Renal pelvis (tissue), 1 donor: ENCODE measurements at regions not wholly inside any gene's neighbourhood (a gene's known extent, or its start where the extent isn't known, plus 50 kb on each side); places are given as distances from the start of the nearest gene placed in this dataset.

ENCODE experiments used
- DNase-seq: peaks from one replicate; pipeline ENCODE4 v3.0.0-alpha.2; 2013

DNA sequence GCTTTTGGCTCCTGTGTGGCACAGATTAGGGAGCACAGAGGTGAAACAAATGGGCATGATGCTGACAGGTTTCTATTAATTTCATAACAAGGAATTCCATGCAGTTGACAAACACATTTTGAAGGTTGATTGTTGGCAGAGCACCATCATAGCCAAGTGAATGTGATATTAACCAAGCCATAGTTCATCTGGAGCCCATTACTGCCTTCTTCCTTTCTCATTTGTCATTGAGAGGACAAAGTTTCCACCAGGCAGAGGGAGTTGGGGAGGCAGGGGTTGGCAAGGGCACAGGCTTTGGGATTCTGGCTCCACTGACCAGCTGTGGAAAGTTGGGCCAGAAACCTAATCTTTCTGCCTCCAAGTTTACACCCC is 325.2 kb downstream of the MFSD1 start:
- no peak for DNase-seq

GRCh38 chr3:159128628-159129027 is 326.8 kb downstream of the MFSD1 start:
- DNase-seq, result no peak

GRCh38 chr3:159130108-159130507 is 328.3 kb downstream of the MFSD1 start:
- no peak for DNase-seq

- no peak for DNase-seq
These were observed 329.5 kb downstream of the MFSD1 start for GRCh38 chr3:159131376-159131775.

DNA sequence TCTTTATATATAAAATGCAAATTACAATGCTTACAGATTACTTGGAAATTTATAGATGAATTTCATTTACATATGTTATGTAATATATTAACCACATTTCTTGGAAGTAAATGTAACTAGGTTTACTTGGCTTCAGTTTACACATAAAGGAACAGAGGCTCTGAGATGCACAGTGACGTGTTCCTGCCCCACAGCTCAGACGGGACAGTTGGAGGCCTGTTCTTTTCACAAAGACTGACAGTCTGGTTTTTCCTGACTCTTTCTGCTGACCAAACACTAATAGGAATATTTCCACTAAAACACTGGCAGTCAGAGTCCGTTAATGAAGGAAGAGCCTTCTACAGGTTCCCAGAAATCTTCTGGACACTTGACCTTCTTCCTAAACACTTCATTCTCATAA is 336.1 kb downstream of the MFSD1 start:
- no peak for DNase-seq

DNA sequence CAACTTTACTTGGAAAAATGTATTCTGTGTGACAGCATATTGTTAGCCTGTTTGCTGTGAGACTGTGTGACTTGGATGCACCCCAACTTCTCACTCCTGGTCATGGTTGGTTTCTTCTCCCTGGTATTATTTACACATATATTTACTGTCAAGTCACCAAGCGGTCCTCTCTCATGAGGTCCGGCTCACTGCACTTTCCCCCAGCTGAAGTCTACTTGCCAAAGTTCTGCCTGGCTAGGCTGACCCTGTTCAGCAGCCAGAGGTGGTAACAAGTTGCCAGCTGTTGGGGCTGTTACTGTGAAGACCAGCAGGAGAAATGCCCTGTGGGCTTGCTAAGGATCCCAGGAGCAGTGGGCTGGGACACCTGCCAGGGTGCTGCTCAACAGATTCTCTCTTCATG is 337.5 kb downstream of the MFSD1 start:
- no peak for DNase-seq

DNA sequence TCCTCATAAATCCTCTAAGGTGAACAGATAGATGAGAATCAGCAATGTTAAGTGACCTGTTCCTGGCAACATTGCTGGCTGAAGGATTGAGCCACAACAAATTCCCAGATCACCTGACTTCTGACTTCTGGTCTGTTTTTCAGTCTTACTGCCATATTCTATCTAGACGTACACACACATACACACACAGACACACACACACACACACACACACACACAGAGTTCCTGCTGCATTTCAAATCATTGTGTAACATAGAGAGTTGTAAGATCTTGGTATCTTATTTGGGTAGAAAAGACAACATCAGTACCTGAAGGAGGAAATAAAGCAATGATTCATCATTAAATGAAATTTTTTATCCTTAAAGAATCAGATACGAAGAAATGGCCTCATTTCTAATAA is 342.6 kb downstream of the MFSD1 start:
- no peak for DNase-seq

- peak; percentile 37 for DNase-seq
These were observed 343.0 kb downstream of the MFSD1 start for GRCh38 chr3:159144891-159145290.

GRCh38 chr3:159146392-159146791 is 344.5 kb downstream of the MFSD1 start:
- no peak for DNase-seq

- DNase-seq, result no peak
These were observed 345.1 kb downstream of the MFSD1 start for GRCh38 chr3:159146856-159147435.

- no peak for DNase-seq
These were observed 346.0 kb downstream of the MFSD1 start for GRCh38 chr3:159147813-159148212.

- DNase-seq, result no peak
These were observed 346.6 kb downstream of the MFSD1 start for GRCh38 chr3:159148466-159148865.

DNA sequence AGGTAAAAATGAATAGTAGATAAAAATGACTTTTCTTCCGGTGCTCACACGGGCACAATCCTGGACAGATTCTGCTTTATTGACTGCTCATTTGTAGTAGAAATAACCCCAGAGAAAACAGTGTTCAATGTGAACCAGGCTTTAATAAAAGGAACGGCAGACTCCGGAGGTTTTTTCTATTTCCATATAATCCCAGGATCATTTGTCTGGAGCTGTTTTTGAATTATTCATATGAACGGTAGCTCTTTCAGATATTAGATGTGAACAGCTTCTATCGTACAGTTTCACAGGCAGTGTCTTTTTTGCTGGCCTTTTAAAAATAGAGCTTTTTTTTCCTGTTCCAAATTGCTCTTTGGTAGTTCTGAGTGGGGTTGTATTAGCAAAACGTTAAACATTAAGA is 347.3 kb downstream of the MFSD1 start:
- no peak for DNase-seq

GRCh38 chr3:159149633-159150032 is 347.8 kb downstream of the MFSD1 start:
- no peak for DNase-seq

GRCh38 chr3:159150180-159150579 is 348.3 kb downstream of the MFSD1 start:
- no peak for DNase-seq

DNA sequence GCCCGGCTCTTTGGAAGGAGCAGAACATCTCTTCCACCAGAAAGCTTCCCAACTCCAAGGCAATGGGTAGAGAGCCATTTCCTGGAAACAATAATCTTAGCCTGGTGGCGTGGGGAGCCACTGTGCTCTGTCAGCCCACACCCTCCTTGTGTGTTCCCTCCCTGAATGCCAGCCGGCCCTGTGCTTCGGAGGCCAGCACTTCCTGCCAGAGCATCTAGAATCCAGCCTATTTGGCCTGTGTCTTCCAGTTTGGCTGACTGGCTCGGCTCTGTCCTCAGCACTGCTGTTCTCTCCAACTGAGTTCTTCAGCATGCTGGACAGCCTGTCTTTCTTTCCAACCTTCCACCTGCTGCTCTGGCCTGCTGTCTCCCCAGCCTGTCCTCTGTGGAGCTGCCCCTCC is 349.3 kb downstream of the MFSD1 start:
- DNase-seq, result no peak

DNA sequence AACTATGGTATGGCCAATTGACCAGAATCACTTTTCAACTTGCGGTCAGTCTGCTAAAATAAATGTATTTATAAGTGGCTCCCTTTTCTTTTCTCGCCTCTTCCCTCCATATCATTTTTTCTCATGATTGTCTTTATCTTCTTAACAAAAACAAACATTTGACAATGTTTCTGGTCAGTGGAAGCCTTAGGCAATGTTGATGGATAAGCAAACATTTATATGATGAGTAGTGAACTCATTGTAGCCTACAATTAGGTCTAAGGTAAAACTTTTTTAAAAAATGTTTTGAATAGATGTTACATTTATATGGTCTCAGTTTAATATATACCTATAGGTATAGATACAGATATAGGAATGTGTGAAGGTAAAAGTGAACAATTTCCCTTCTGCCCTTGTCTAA is 355.4 kb downstream of the MFSD1 start:
- no peak for DNase-seq

DNA sequence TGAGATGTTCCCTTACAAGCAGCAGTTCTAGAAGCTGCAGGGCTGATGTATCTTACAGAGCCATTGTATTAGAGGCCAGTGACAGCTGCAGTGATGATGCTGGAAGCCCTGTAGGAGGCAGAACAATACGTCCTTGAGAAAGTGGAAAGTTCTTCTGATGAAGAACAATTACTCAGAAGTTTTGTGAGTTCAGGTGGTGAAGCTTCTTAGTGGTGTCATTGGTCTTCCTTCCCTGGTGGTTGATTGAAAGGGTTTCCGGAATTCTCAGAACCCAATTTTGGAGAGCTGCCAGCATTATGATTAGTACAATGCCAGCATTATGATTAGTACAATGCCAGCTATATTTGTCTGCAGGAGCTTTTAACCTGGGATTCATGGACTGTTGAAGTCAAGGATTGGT is 356.4 kb downstream of the MFSD1 start:
- DNase-seq, result no peak

GRCh38 chr3:159158801-159159200 is 356.9 kb downstream of the MFSD1 start:
- DNase-seq, result no peak

DNA sequence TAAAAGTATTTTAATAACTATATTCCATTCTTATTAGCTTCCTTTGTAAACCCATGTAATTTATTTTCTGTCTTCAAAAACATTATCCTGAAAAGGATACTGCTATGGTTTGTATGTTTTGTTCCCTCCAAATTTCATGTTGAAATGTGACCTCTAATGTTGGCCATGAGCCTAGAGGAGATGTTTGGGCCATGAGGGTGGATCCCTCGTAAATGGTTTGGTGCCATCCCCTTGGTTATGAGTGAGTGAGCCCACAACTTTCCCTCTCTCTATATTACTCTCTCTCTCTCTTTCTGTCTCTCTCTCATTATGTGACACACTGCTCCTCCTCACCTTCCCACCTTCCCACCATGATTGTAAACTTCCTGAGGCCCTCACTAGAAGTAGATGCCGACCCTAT is 357.7 kb downstream of the MFSD1 start:
- DNase-seq, result no peak

- DNase-seq, result no peak
These were observed 361.8 kb downstream of the MFSD1 start for GRCh38 chr3:159163656-159164055.

DNA sequence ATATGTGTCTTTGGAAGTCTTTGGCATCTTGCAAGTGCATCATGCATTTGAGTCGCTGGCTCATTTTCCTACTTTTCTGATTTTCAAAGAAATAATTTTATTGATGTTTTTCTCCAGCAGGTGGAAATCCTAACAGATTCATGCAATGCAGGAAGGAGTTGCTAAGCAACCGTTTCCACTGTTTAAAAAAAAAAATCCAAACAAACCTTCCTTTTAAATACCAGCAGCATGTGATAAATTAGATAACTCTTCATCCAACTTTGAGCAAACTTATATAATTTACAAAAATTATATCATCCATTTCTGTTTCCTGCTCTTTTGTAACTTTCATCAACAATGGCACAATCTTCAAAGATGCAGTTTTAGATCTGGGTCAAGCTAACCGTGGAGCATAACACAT is 364.1 kb downstream of the MFSD1 start:
- DNase-seq, result no peak

DNA sequence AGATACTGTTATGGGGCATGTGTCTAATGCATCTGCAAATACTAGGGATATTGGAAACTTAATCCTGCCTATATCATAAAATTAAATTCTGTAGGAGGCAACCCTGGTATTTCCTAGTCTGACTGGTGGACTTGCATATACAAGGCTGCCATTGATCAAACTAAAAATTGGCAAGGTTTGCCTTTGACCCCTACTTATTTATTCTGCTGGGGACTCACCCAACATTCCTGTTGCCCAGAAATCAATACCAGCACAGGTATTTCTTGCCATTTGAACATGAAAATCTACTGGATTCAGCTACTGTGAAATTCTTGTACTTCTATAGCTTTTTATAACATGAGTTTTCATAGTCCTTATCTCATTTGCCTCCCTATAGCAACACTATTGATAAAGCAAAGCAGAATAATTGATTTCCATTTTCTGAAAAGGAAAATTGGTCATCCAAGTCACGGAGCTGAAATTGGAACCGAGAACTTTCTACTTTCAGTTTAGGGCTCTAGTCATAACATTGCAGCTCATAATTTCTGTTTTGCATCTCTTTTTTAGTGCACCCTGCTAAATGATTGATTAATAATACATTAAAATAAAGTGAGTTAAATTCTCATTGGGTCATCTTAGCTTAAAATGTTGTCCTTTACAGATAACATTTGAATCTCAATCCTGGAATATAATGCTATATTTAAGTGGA is 365.2 kb downstream of the MFSD1 start:
- no peak for DNase-seq

DNA sequence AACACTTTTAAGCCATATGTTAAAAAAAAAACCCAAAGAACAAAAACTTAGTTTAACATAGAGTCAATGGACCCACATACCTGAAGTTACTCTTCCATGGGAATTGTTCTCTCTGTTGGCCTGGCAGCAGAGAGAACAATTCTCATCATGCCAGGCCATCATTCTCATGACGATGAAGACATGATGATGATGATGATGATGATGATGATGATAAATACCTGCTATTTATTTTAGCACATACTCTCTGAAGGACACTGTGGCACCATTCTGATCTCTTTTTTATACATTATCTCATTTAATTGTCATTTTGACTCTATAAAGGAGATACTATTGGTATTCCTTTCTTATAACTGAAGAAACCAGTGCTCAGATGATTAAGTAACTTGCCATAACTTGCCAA is 366.9 kb downstream of the MFSD1 start:
- DNase-seq, result no peak
